ENCODE measurements at regions not wholly inside any gene's neighbourhood (a gene's known extent, or its start where the extent isn't known, plus 50 kb on each side); places are given as distances from the start of the nearest gene placed in this dataset.
"Not testable (repeated sequence)": the region's sequence is repeated elsewhere in the genome, so short reads cannot be mapped to it uniquely, and the experiment has no call there.

- no peak for DNase-seq (ENCODE audit: low read depth)
Observed at GRCh38 chr10:3340127-3340730, 167.6 kb upstream of the PITRM1 start.

- peak; percentile 19 for DNase-seq (ENCODE audit: low read depth)
Observed at GRCh38 chr10:3339531-3339950, 167.0 kb upstream of the PITRM1 start.

DNA sequence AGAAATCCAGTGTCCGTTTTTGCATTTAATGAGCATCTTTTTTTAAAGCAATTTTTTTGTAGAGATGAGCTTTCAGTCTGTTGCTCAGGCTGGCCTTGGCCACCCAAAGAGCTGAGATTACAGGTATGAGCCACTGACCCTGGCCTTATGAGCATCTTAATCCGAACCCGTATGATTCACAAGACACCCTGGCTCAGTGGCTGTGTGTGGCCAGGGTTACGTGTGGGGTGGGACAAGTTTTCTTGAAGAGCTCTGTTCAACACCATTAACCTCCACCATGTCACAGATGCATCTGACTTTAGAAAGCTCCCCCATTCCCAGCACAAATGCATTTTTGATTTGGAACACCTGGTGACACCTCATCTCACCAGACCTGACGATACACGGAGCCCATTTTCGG, 166.5 kb upstream of the PITRM1 start:
- DNase-seq (ENCODE audit: low read depth) = no peak

GRCh38 chr10:3337741-3338140, 165.2 kb upstream of the PITRM1 start:
- DNase-seq (ENCODE audit: low read depth) = no peak

- no peak for DNase-seq (ENCODE audit: low read depth)
Observed at GRCh38 chr10:3336673-3337293, 164.2 kb upstream of the PITRM1 start.

DNA sequence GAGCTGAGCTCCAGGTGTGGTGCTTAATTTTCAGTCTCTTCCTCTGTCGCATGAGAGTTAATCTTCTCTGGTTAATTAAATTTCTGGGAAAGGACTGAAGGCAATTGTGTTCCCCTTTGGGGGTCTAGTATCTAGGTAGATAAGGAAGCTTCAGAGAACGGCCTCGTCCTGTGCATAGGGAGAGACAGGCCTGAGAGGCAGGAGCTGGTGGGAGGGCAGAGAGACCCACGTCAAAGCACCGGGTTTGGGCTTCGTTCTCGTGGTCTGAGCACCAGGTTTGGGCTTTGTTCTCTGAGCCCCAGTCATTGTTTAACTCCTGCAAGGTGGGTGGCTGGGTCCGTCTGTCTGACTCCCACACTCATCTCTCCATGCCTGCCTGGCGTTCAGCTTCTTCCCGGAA, 160.8 kb upstream of the PITRM1 start:
- no peak for DNase-seq (ENCODE audit: low read depth)

DNA sequence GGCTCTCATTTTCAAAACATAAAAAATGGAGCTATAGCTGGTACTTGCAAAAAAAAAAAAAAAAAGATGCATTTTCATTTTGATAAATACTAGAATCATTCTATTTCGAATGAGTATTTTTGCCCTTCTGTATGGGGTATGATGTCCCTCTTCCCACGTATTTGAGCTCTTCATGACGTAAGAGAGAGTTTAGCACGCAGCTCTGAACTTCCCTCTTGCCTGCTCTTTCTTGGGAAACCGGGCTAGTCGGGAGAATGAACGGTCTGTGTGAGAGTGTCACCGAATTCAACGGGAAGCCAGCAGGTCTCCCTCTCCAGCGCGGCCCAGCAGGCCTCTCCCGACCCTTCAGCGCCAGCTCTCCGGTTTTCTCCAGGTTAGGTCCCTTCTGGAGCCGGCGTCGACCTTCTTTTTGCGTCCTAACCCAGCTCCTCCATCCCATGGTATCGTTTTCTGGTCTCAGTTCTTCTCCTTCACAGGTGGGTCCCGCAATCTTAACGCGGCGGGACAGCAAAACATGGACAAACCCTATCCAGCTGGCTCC, 159.2 kb upstream of the PITRM1 start:
- no peak for DNase-seq (ENCODE audit: low read depth)

DNA sequence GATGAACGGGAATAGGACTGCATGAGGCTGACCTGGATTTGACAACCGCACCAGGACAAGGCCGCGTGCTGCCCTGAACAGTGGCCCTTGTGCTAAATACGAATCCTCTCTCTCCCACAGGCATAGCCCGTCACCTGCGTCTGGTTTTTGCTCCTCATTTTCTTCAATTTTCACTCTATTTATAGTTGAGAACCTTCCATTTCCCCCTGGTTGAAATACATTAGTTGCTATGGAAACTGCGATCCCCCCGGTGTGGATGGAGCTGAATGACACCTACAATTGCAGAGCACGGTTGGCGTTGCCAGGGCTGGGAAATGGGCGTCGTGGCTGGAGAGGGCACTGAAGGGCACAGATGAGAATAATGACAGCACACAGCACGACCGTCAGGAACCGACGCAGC, 158.6 kb upstream of the PITRM1 start:
- no peak for DNase-seq (ENCODE audit: low read depth)

DNA sequence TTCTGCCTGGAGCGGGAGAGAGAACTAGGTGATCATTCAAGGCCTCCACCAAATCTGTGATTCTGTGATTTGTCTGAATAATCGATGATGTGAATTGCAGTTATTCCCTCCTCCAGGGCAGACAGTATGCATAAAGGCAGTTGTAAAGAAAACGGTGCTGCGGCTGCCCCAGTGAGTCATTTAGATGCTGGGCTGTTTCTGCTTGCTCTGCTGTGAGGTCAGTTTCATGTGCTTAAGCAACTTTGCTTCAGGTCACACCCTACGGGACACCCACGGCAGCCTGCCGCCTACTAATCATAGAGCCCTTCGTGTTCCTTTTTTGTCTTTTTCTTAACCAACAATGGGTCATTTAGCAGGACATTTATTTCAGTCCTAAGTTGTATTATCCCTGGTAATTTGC, 158.1 kb upstream of the PITRM1 start:
- DNase-seq (ENCODE audit: low read depth) = peak; percentile 47

DNA sequence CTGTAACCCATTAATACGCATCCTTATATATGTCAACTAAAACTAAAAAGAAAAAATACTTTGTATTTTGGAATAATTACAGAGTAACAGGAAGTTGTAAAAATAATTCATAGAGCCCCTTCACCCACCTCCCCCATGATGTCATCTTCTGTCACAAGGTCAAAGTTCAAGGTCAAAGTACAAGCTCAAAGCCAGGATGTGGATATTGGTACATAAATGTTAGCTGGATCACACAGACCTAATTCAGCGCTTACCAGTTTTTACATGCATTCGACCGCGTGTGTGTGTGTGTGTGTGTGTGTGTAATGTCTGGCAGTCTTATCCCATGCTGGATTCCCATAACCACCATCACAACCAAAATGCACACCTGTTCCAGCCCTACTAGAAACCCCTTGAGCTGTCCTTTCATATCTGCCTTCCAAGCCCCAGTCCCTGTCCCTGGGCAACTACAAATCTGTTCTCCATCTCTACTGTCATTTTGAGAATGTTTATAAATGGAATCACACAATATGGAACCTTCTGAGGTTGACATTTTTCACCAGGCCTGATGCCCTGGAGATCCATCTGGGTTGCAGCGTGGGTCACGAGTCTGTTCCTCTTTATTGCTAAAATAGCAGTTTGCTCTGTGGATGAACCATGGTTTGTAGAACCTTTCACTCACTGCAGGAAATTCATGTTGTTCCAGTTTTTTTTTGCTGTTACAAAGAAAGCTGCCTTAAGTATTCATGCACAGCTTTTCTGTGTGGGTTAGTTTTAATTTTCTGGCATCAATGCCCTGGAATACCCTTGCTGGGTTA, 153.6 kb upstream of the PITRM1 start:
- no peak for DNase-seq (ENCODE audit: low read depth)

- no peak for DNase-seq (ENCODE audit: low read depth)
Observed at GRCh38 chr10:3324612-3325038, 152.0 kb upstream of the PITRM1 start.

GRCh38 chr10:3323865-3324498, 151.4 kb upstream of the PITRM1 start:
- DNase-seq (ENCODE audit: low read depth) = no peak

DNA sequence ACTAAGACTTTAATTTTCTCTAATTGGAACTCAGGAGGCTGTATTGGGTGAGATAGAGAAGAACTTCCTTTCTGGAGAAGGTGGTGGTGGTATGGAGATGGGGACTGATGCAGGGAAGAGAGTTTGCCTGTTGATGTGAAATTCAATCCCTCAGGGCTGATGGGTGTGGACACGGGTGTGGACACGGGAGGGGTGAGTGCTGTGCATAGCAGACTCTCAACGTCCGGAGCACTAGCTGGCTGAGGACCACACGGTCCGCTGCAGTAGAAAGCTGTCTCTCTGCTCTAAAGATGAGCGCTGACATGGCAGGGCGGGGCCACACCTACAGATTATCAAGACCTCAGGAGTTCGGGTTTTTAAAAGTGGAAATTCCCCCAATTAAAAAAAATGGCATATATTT, 148.5 kb upstream of the PITRM1 start:
- DNase-seq (ENCODE audit: low read depth) = no peak

- no peak for DNase-seq (ENCODE audit: low read depth)
Observed at GRCh38 chr10:3319811-3320226, 147.2 kb upstream of the PITRM1 start.

GRCh38 chr10:3318480-3318807, 145.9 kb upstream of the PITRM1 start:
- not testable (repeated sequence) for DNase-seq (ENCODE audit: low read depth)

GRCh38 chr10:3317553-3318479, 145.2 kb upstream of the PITRM1 start:
- not testable (repeated sequence) for DNase-seq (ENCODE audit: low read depth)

GRCh38 chr10:3314445-3315085, 142.0 kb upstream of the PITRM1 start:
- not testable (repeated sequence) for DNase-seq (ENCODE audit: low read depth)

DNA sequence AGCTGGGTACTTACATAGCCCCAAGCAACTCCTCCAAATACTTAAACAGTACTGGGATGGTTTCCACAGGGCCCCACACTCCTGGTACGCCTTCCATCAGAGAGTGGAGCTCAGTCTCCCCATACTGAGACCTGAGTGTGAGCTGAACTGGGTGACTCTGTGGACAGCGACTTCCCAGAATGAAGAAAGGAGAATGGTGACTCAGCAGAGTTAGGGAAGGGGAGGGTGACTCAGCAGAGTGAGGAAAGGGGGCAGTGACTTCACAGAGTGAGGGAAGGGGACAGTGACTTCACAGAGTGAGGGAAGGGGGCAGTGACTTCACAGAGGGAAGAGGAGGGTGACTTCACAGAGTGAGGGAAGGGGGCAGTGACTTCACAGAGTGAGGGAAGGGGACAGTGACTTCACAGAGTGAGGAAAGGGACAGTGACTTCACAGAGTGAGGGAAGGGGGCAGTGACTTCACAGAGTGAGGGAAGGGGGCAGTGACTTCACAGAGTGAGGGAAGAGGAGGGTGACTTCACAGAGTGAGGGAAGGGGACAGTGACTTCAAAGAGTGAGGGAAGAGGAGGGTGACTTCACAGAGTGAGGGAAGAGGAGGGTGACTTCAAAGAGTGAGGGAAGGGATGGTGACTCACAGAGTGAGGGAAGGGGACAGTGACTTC, 141.3 kb upstream of the PITRM1 start:
- peak; percentile 18 for DNase-seq (ENCODE audit: low read depth)

DNA sequence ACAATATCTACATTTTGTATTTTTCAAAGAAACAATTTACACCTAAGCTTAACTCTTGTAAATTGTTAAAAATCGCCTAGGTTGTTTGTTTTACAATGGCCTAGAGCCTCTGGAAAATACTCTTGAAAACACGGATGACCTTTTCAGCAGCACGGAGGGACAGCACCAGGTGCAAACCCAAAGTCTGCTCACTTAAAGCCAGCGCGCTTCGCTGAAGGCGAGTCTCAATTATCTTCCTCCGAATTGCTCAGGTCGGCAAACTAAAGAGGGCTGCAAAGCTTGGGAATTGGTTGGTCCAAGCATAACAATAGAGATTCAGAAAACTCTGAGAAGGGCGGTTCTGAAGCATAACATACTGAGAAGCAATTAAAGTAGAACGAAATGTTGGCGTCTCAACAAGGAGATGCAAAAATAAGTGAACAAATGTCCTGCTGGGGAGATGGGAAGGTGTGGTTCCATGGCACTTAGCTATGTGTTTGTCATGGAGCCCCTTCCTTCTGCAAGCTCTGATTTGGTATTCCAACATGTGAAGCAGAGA, 139.9 kb upstream of the PITRM1 start:
- no peak for DNase-seq (ENCODE audit: low read depth)

All from non-pigmented ciliary epithelial cell (primary cell).